Transverse colon (tissue), 3 donors: ENCODE measurements at regions not wholly inside any gene's neighbourhood (a gene's known extent, or its start where the extent isn't known, plus 50 kb on each side); places are given as distances from the start of the nearest gene placed in this dataset.

Source experiments
- CTCF ChIP-seq, 5 experiments: fragments of 200-600 bp in 3 of 5; fragments of 450-650 bp in 2 of 5; sonication (generic) in 3 of 5; IDR thresholded peaks; 1 replicate in 2 of 5; 2 replicates in 3 of 5; pipeline ENCODE4 v1.5.1; 2016 to 2017; ENCODE audit warnings: antibody characterized with exemption in 5 of 5, inconsistent platforms in 3 of 5, mild to moderate bottlenecking in 2 of 5, moderate library complexity in 1 of 5
- POLR2A ChIP-seq: fragments of 450-650 bp; IDR thresholded peaks from one replicate; pipeline ENCODE4 v1.6.1; 2016; ENCODE audit warnings: antibody characterized with exemption, mild to moderate bottlenecking, moderate library complexity

- TF ChIP-seq CTCF (IDR thresholded peaks at IDR 0.05) (no peak), POLR2A (no peak)
Observed at GRCh38 chr4:179625406-179625805, 2183.2 kb upstream of the AGA start.
